ENCODE measurements at regions not wholly inside any gene's neighbourhood (a gene's known extent, or its start where the extent isn't known, plus 50 kb on each side); places are given as distances from the start of the nearest gene placed in this dataset.

DNA sequence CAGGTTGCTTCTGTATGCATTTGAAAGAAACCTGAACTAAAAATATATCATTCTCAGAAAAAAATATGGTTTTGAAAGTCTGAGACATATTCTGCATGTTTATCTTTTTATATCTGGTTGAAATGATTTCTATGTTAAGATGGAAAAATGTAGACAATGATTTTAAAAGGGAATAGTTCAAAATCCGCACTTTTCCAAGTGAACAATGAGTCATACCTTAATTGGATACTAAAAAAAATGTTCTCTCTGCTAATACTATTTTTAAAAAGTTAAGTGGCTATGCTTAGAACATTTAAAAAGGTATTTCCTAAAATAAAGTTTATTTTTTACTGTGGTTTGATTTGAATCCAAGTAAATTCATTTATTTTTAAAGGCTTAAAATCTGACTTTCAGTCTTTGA is 801.4 kb downstream of the SLITRK6 start:
- H3K4me2 ChIP-seq (replicated peaks; ENCODE audit: low read depth, low read length, poor library complexity, severe bottlenecking), result no peak overlapping the region
- TF ChIP-seq, protein P1, sequence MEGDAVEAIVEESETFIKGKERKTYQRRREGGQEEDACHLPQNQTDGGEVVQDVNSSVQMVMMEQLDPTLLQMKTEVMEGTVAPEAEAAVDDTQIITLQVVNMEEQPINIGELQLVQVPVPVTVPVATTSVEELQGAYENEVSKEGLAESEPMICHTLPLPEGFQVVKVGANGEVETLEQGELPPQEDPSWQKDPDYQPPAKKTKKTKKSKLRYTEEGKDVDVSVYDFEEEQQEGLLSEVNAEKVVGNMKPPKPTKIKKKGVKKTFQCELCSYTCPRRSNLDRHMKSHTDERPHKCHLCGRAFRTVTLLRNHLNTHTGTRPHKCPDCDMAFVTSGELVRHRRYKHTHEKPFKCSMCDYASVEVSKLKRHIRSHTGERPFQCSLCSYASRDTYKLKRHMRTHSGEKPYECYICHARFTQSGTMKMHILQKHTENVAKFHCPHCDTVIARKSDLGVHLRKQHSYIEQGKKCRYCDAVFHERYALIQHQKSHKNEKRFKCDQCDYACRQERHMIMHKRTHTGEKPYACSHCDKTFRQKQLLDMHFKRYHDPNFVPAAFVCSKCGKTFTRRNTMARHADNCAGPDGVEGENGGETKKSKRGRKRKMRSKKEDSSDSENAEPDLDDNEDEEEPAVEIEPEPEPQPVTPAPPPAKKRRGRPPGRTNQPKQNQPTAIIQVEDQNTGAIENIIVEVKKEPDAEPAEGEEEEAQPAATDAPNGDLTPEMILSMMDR (IDR thresholded peaks at IDR 0.05), result no peak
- no peak for TF ChIP-seq EZH2 (IDR thresholded peaks at IDR 0.05; ENCODE audit: borderline replicate concordance, insufficient read depth, low read depth, low read length, poor library complexity, severe bottlenecking)
- H3K4me1 ChIP-seq (ENCODE audit: control insufficient read depth in 2 of 2, insufficient read depth in 2 of 2, low read length in 2 of 2), result no peaks in the 10 kb centered on the region
- DNase-seq, result no peak
- H3K27ac ChIP-seq (ENCODE audit: low read length in 2 of 2), result no peak overlapping the region
- Mint-ChIP-seq H3K27me3 (no peaks in the 10 kb centered on the region), H3K9me3 (ENCODE audit: insufficient read depth) (no peaks in the 10 kb centered on the region), H3K4me1 (no peaks in the 10 kb centered on the region), H3K4me3 (no peak overlapping the region), H3K27ac (no peak overlapping the region)
- no peak for ATAC-seq (ENCODE audit: low read depth)
- H3K4me3 ChIP-seq (ENCODE audit: control extremely low read depth in 1 of 5, extremely low read depth in 1 of 5, insufficient read depth in 1 of 5, low read depth in 2 of 5, low read length in 4 of 5), result no peak overlapping the region
- no peak overlapping the region for H2AFZ ChIP-seq (ENCODE audit: insufficient read depth, low read depth, low read length, poor library complexity, severe bottlenecking)
- no CpG with 5 or more reads among the region's 1 CpG for WGBS (ENCODE audit: insufficient coverage)
- no peaks in the 10 kb centered on the region for H3K27me3 ChIP-seq (replicated peaks in 1 of 4; ENCODE audit: control extremely low read depth in 1 of 4, control insufficient read depth in 3 of 4, insufficient read depth in 4 of 4, low read length in 3 of 4)
- H3K36me3 ChIP-seq (replicated peaks in 1 of 2; ENCODE audit: control extremely low read depth in 1 of 2, control insufficient read depth in 1 of 2, extremely low read depth in 1 of 2, insufficient read depth in 2 of 2, low read length in 1 of 2), result no peaks in the 10 kb centered on the region
- peaks cover 0 to 3% (median 0%) of the 10 kb centered on the region in 3 donors for H3K9me3 ChIP-seq (ENCODE audit: control extremely low read depth in 1 of 3, control insufficient read depth in 2 of 3, insufficient read depth in 1 of 3, low read length in 2 of 3)
- no peaks in the 10 kb centered on the region for H3K79me2 ChIP-seq (ENCODE audit: control insufficient read depth, insufficient read depth, low read length)
- ChIA-PET POLR2A (no interaction called here), CTCF (no interaction called here)
- H4K20me1 ChIP-seq (ENCODE audit: control insufficient read depth, insufficient read depth, low read length, poor library complexity, severe bottlenecking), result no peaks in the 10 kb centered on the region
- H3K9ac ChIP-seq (ENCODE audit: low read length), result no peak overlapping the region
- intact Hi-C loops (cut with micrococcal nuclease), result no loop called here

DNA sequence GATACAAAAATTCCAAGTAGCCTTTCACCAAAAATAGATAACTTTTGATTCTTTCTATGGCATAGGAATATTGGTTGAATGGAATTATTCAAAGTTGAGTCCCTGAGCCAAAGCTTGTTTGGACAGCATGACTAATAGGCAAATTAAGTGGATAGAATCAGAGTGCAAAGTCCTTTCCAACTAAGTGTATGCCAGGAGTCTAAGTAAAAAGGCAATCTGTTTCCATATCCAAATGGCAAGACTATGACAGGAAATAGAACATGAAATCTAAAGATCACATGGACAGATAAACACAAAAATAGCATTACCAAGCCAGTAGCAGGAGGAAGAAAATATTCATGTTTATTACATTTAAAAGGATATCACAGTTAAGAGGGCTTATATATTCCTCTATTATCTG is 804.6 kb downstream of the SLITRK6 start:
- Mint-ChIP-seq H3K27me3 (no peaks in the 10 kb centered on the region), H3K4me1 (no peaks in the 10 kb centered on the region), H3K9me3 (ENCODE audit: insufficient read depth) (peaks cover 2% of the 10 kb centered on the region), H3K27ac (no peak overlapping the region), H3K4me3 (no peak overlapping the region)
- H3K36me3 ChIP-seq (replicated peaks in 1 of 2; ENCODE audit: control extremely low read depth in 1 of 2, control insufficient read depth in 1 of 2, extremely low read depth in 1 of 2, insufficient read depth in 2 of 2, low read length in 1 of 2), result no peaks in the 10 kb centered on the region
- no peak overlapping the region for H3K9ac ChIP-seq (ENCODE audit: low read length)
- ChIA-PET POLR2A (no interaction called here), CTCF (no interaction called here)
- no peak overlapping the region for H3K4me2 ChIP-seq (replicated peaks; ENCODE audit: low read depth, low read length, poor library complexity, severe bottlenecking)
- no peak overlapping the region for H3K4me3 ChIP-seq (ENCODE audit: control extremely low read depth in 1 of 5, extremely low read depth in 1 of 5, insufficient read depth in 1 of 5, low read depth in 2 of 5, low read length in 4 of 5)
- no peak for TF ChIP-seq EZH2 (IDR thresholded peaks at IDR 0.05; ENCODE audit: borderline replicate concordance, insufficient read depth, low read depth, low read length, poor library complexity, severe bottlenecking)
- TF ChIP-seq, protein P1 (IDR thresholded peaks at IDR 0.05), result no peak
- H4K20me1 ChIP-seq (ENCODE audit: control insufficient read depth, insufficient read depth, low read length, poor library complexity, severe bottlenecking), result no peaks in the 10 kb centered on the region
- no peaks in the 10 kb centered on the region for H3K4me1 ChIP-seq (ENCODE audit: control insufficient read depth in 2 of 2, insufficient read depth in 2 of 2, low read length in 2 of 2)
- H3K79me2 ChIP-seq (ENCODE audit: control insufficient read depth, insufficient read depth, low read length), result no peaks in the 10 kb centered on the region
- intact Hi-C loops (cut with micrococcal nuclease), result no loop called here
- DNase-seq (no peak), ATAC-seq (ENCODE audit: low read depth) (no peak)
- no peak overlapping the region for H3K27ac ChIP-seq (ENCODE audit: low read length in 2 of 2)
- H3K27me3 ChIP-seq (replicated peaks in 1 of 4; ENCODE audit: control extremely low read depth in 1 of 4, control insufficient read depth in 3 of 4, insufficient read depth in 4 of 4, low read length in 3 of 4), result no peaks in the 10 kb centered on the region
- H2AFZ ChIP-seq (ENCODE audit: insufficient read depth, low read depth, low read length, poor library complexity, severe bottlenecking), result no peak overlapping the region
- H3K9me3 ChIP-seq (ENCODE audit: control extremely low read depth in 1 of 3, control insufficient read depth in 2 of 3, insufficient read depth in 1 of 3, low read length in 2 of 3), result no peaks in the 10 kb centered on the region

Measured in B cell (primary cell).